ENCODE measurements at regions not wholly inside any gene's neighbourhood (a gene's known extent, or its start where the extent isn't known, plus 50 kb on each side); places are given as distances from the start of the nearest gene placed in this dataset.

- no peak for TF ChIP-seq POLR2A (IDR thresholded peaks at IDR 0.05)
- no peak for TF ChIP-seq CTCF (IDR thresholded peaks at IDR 0.05)
- no peak for TF ChIP-seq POLR2AphosphoS5 (IDR thresholded peaks at IDR 0.05)
Observed at GRCh38 chr2:150710916-150711315, 223.4 kb upstream of the RND3 start.

Data from prostate gland (tissue), 2 donors.